ENCODE measurements at regions not wholly inside any gene's neighbourhood (a gene's known extent, or its start where the extent isn't known, plus 50 kb on each side); places are given as distances from the start of the nearest gene placed in this dataset.

DNA sequence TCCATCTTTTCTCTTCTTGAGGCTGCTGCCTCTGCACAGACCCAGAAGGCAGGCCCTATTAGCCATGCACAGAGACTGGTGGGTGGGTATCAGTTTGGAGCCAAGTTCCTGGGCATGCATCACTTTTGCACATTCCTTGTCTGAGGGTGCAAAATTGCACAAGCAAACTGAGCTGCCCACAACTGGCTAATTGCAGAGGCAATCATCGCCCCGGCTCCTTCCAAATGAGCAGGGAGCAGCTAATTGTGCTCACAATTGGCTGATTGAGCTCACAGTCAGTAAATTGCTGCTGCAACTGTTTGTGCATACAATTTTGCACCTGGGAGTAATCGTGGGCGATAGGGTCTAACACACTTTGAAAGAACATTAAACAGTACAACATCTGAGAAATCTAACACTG is 511.4 kb downstream of the DHX35 start:
- TF ChIP-seq, protein P1, sequence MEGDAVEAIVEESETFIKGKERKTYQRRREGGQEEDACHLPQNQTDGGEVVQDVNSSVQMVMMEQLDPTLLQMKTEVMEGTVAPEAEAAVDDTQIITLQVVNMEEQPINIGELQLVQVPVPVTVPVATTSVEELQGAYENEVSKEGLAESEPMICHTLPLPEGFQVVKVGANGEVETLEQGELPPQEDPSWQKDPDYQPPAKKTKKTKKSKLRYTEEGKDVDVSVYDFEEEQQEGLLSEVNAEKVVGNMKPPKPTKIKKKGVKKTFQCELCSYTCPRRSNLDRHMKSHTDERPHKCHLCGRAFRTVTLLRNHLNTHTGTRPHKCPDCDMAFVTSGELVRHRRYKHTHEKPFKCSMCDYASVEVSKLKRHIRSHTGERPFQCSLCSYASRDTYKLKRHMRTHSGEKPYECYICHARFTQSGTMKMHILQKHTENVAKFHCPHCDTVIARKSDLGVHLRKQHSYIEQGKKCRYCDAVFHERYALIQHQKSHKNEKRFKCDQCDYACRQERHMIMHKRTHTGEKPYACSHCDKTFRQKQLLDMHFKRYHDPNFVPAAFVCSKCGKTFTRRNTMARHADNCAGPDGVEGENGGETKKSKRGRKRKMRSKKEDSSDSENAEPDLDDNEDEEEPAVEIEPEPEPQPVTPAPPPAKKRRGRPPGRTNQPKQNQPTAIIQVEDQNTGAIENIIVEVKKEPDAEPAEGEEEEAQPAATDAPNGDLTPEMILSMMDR (conservative IDR thresholded peaks at IDR 0.05; ENCODE audit: control insufficient read depth, insufficient read depth, low read depth, low read length) = no peak

DNA sequence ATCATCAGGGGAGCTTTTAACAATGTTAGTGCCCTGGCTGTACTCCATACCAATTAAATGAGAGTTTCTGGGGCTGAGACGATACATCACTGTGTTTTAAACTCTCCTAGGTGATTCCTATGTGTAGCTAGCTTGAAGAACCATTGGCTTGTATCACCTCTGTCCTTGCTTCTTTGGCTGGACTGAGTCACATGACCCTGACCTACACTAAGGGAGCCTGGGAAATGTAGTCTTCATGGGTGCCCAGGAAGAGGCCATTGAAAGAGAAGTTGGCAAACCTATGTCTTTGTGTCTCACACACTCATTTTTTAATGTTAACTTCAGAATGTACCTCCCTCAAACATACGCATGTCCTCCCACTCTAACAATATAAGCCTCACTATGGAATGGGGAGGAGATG is 506.6 kb downstream of the DHX35 start:
- H3K4me3 ChIP-seq (ENCODE audit: control insufficient read depth, low read depth, low read length) = no peak overlapping the region
- DNase-seq (ENCODE audit: low read depth) = no peak
- TF ChIP-seq, protein P1 (conservative IDR thresholded peaks at IDR 0.05; ENCODE audit: control insufficient read depth, insufficient read depth, low read depth, low read length) = no peak

More for the DNA sequence above, 511.4 kb downstream of the DHX35 start:
- no peak for DNase-seq (ENCODE audit: low read depth)
- H3K4me3 ChIP-seq (ENCODE audit: control insufficient read depth, low read depth, low read length) = no peak overlapping the region

DNA sequence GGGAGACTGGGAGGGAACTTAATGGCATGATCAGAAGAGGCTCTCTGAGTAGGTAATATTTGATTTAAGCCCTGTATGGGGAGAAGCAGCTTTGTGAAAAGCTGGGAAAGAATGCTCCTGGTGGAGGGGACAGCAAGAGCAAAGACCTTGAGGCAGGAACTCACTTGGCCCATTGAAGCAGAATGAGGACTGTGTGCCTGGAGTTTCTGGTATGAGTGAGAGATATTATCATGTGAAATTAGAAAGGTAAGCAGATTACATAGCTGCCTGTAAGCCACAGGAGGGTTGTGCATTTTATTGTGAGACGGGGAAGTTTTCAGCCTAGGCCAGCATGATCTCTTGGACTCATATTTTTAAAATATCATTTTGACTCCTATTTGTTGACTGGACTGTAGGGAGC is 502.1 kb downstream of the DHX35 start:
- no peak for DNase-seq (ENCODE audit: low read depth)
- TF ChIP-seq, protein P1 (conservative IDR thresholded peaks at IDR 0.05; ENCODE audit: control insufficient read depth, insufficient read depth, low read depth, low read length) = no peak
- H3K4me3 ChIP-seq (ENCODE audit: control insufficient read depth, low read depth, low read length) = no peak overlapping the region

DNA sequence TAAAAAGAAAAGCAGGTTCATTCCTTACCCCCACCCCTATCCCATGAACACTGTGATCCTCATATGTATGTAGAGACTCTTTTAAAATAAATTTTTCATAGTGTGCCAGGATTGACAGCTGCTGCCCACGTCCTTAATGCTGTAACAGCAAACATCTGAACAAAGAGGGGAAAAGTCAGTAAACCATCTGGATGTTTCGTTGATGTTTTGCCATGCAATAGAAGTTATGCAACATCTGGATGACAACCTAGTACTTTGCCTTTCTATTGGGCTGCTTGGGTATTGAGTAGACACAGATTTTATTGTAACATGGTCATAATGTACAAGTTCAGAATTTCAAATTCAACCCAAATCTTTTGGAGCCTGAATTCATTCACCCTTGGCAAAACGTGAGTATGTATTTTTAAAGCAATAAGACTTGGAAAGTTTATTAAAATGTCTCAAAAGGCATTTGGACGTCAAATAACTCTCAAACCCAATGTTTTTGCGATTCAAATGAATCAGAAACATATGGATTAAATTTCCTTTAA is 500.3 kb downstream of the DHX35 start:
- H3K4me3 ChIP-seq (ENCODE audit: control insufficient read depth, low read depth, low read length) = no peak overlapping the region
- TF ChIP-seq, protein P1 (conservative IDR thresholded peaks at IDR 0.05; ENCODE audit: control insufficient read depth, insufficient read depth, low read depth, low read length) = no peak
- peak; percentile 56 for DNase-seq (ENCODE audit: low read depth)

DNA sequence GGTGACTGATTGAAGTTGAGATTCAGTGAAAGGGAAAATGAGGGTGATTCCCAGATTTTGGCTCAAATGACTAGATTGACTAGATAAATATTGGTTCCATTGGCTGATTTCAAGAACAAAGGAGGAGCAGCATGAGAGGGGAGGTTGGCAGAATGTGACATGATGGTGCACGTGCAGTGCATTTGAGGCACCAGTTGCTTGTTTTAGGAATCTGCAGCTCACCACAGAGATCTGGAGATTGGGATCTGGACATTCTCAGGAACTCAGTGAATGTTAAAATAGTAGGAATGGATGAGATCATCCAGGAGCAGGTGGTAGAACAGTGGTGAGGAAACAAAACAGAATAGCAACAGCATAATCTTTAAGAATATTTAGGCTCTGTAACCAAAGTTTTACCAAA is 496.3 kb downstream of the DHX35 start:
- DNase-seq (ENCODE audit: low read depth) = no peak
- TF ChIP-seq, protein P1 (conservative IDR thresholded peaks at IDR 0.05; ENCODE audit: control insufficient read depth, insufficient read depth, low read depth, low read length) = no peak

DNA sequence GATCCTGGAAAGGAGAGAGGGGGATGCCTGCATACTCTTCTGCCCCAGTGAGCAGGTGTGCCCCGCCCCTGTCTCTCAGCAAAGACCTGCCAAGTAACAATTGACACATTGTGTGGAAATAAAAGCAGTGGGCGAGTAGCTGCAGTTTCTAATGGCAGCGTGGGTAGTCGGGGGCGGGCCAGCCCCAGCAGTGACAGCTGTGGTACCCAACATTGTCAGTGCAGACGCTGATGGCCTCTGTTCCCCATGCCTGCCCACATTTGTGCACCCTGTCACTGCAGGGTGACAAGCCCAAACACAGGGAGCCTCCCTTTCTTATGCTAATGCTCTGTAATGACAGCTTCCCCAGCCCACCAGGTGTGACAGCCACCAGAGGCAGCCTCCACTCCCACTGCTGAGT is 491.7 kb downstream of the DHX35 start:
- no peak for DNase-seq (ENCODE audit: low read depth)
- no peak overlapping the region for H3K4me3 ChIP-seq (ENCODE audit: control insufficient read depth, low read depth, low read length)
- TF ChIP-seq, protein P1 (conservative IDR thresholded peaks at IDR 0.05; ENCODE audit: control insufficient read depth, insufficient read depth, low read depth, low read length) = no peak

More for the DNA sequence above, 496.3 kb downstream of the DHX35 start:
- H3K4me3 ChIP-seq (ENCODE audit: control insufficient read depth, low read depth, low read length) = no peak overlapping the region
